ENCODE measurements at regions not wholly inside any gene's neighbourhood (a gene's known extent, or its start where the extent isn't known, plus 50 kb on each side); places are given as distances from the start of the nearest gene placed in this dataset.

- no peak overlapping the region for H3K14ac ChIP-seq (ENCODE audit: low read length)
Measured at GRCh38 chr18:44041961-44042360, 638.7 kb upstream of the SETBP1 start.

GRCh38 chr18:44046376-44046975 is 634.2 kb upstream of the SETBP1 start:
- H3K79me2 ChIP-seq (ENCODE audit: control insufficient read depth, insufficient read depth, low read length, poor library complexity): no peaks in the 10 kb centered on the region
- H2BK12ac ChIP-seq (ENCODE audit: low read length): no peak overlapping the region
- H4K8ac ChIP-seq (ENCODE audit: low read depth, low read length): no peak overlapping the region
- no peak overlapping the region for H4K91ac ChIP-seq (ENCODE audit: low read depth, low read length)
- no peak overlapping the region for H3K14ac ChIP-seq (ENCODE audit: low read length)
- H3K4me1 ChIP-seq (ENCODE audit: control insufficient read depth in 1 of 2, insufficient read depth in 2 of 2, low read length in 2 of 2): no peaks in the 10 kb centered on the region
- no peak overlapping the region for H3K4me2 ChIP-seq (ENCODE audit: low read length)
- H3K79me1 ChIP-seq (ENCODE audit: low read length): no peaks in the 10 kb centered on the region
- H3K27ac ChIP-seq (ENCODE audit: low read depth, low read length): no peak overlapping the region
- no peak overlapping the region for H3K4ac ChIP-seq (ENCODE audit: low read depth, low read length)
- no peak overlapping the region for H2BK5ac ChIP-seq (ENCODE audit: low read depth, low read length, poor library complexity)
- H3K23ac ChIP-seq (ENCODE audit: low read length): no peak overlapping the region
- H3K4me3 ChIP-seq (ENCODE audit: low read depth, low read length): no peak overlapping the region
- no peak overlapping the region for H4K12ac ChIP-seq (ENCODE audit: low read depth, low read length)
- no peak overlapping the region for H2BK120ac ChIP-seq (ENCODE audit: insufficient read depth, low read length, poor library complexity)
- no peaks in the 10 kb centered on the region for H3K27me3 ChIP-seq (ENCODE audit: insufficient read depth, low read length)
- no peak overlapping the region for H2AK5ac ChIP-seq (ENCODE audit: low read length)
- H3K36me3 ChIP-seq (ENCODE audit: control insufficient read depth in 1 of 2, insufficient read depth in 2 of 2, low read length in 2 of 2): no peaks in the 10 kb centered on the region
- H2AFZ ChIP-seq (ENCODE audit: insufficient read depth, low read length, poor library complexity): no peak overlapping the region
- H3K9me3 ChIP-seq (ENCODE audit: insufficient read depth, low read depth, low read length): no peaks in the 10 kb centered on the region
- WGBS (ENCODE audit: extremely low coverage, insufficient coverage, insufficient read length): no CpG with 5 or more reads among the region's 8 CpGs
- DNase-seq: no peak
- H3K9ac ChIP-seq (ENCODE audit: low read length): no peak overlapping the region
- H3K18ac ChIP-seq (ENCODE audit: low read length): no peak overlapping the region

More at GRCh38 chr18:44041961-44042360, 638.7 kb upstream of the SETBP1 start:
- Histone ChIP-seq H3K23ac (ENCODE audit: low read length) (no peak overlapping the region), H2BK5ac (ENCODE audit: low read depth, low read length, poor library complexity) (no peak overlapping the region), H3K4ac (ENCODE audit: low read depth, low read length) (no peak overlapping the region), H4K91ac (ENCODE audit: low read depth, low read length) (no peak overlapping the region), H3K27me3 (ENCODE audit: insufficient read depth, low read length) (no peaks in the 10 kb centered on the region), H3K79me1 (ENCODE audit: low read length) (no peaks in the 10 kb centered on the region), H3K18ac (ENCODE audit: low read length) (no peak overlapping the region), H2BK12ac (ENCODE audit: low read length) (no peak overlapping the region), H3K79me2 (ENCODE audit: control insufficient read depth, insufficient read depth, low read length, poor library complexity) (no peaks in the 10 kb centered on the region), H3K4me1 (ENCODE audit: control insufficient read depth in 1 of 2, insufficient read depth in 2 of 2, low read length in 2 of 2) (no peaks in the 10 kb centered on the region), H3K27ac (ENCODE audit: low read depth, low read length) (no peak overlapping the region), H3K4me2 (ENCODE audit: low read length) (no peak overlapping the region), H2AFZ (ENCODE audit: insufficient read depth, low read length, poor library complexity) (no peak overlapping the region), H4K12ac (ENCODE audit: low read depth, low read length) (no peak overlapping the region), H2BK120ac (ENCODE audit: insufficient read depth, low read length, poor library complexity) (no peak overlapping the region), H4K8ac (ENCODE audit: low read depth, low read length) (no peak overlapping the region), H2AK5ac (ENCODE audit: low read length) (no peak overlapping the region), H3K4me3 (ENCODE audit: low read depth, low read length) (no peak overlapping the region), H3K9ac (ENCODE audit: low read length) (no peak overlapping the region), H3K36me3 (ENCODE audit: control insufficient read depth in 1 of 2, insufficient read depth in 2 of 2, low read length in 2 of 2) (no peaks in the 10 kb centered on the region), H3K9me3 (ENCODE audit: insufficient read depth, low read depth, low read length) (no peaks in the 10 kb centered on the region)
- no peak for DNase-seq
- no CpG with 5 or more reads among the region's 4 CpGs for WGBS (ENCODE audit: extremely low coverage, insufficient coverage, insufficient read length)

DNA sequence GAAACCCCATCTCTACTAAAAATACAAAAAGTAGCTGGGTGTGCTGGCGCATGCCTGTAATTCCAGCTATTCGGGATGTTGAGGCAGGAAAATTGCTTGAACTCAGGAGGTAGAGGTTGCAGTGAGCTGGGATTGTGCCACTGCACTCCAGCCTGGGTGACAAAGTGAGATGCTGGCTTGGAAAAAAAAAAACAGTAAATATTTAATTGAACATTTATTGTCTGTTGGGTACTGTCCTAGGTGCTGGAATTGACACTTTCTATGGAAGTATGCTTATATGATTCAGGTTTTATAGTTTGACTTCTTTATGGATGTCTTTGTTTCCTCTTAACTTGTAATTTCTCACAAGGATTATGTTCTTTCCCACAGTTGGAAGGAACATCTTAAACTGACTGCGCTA is 633.1 kb upstream of the SETBP1 start:
- Histone ChIP-seq H3K27me3 (ENCODE audit: insufficient read depth, low read length) (no peaks in the 10 kb centered on the region), H4K91ac (ENCODE audit: low read depth, low read length) (no peak overlapping the region)
- whole genome bisulfite sequencing (ENCODE audit: extremely low coverage, insufficient coverage, insufficient read length): no CpG with 5 or more reads among the region's 3 CpGs

DNA sequence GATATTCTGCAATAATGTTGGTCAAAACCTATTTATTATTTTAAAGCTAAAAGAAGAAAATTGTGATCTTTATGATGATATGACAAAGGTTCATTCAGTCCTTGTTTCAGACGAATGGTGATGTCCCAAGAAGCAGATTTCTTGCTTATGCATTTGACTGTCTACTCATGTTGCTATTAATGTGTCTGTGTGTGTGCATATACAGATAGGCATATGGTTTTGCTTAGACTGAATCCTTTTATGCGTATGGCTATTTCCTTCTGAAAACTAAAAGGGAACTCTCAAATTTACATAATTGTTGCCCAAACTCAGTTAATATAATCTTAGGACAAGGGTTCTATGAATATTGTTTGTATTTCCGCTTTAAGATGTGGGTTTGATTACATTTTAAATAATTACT is 632.3 kb upstream of the SETBP1 start:
- Histone ChIP-seq H4K8ac (ENCODE audit: low read depth, low read length) (no peak overlapping the region), H3K9me3 (ENCODE audit: insufficient read depth, low read depth, low read length) (no peaks in the 10 kb centered on the region), H3K79me2 (ENCODE audit: control insufficient read depth, insufficient read depth, low read length, poor library complexity) (no peaks in the 10 kb centered on the region), H3K4ac (ENCODE audit: low read depth, low read length) (no peak overlapping the region), H2BK120ac (ENCODE audit: insufficient read depth, low read length, poor library complexity) (no peak overlapping the region), H2AFZ (ENCODE audit: insufficient read depth, low read length, poor library complexity) (no peak overlapping the region), H3K36me3 (ENCODE audit: control insufficient read depth in 1 of 2, insufficient read depth in 2 of 2, low read length in 2 of 2) (no peaks in the 10 kb centered on the region), H2BK12ac (ENCODE audit: low read length) (no peak overlapping the region), H3K79me1 (ENCODE audit: low read length) (no peaks in the 10 kb centered on the region), H3K27ac (ENCODE audit: low read depth, low read length) (no peak overlapping the region), H3K23ac (ENCODE audit: low read length) (no peak overlapping the region), H2BK5ac (ENCODE audit: low read depth, low read length, poor library complexity) (no peak overlapping the region), H3K4me3 (ENCODE audit: low read depth, low read length) (no peak overlapping the region), H4K12ac (ENCODE audit: low read depth, low read length) (no peak overlapping the region), H3K4me2 (ENCODE audit: low read length) (no peak overlapping the region), H4K91ac (ENCODE audit: low read depth, low read length) (no peak overlapping the region), H3K9ac (ENCODE audit: low read length) (no peak overlapping the region), H3K4me1 (ENCODE audit: control insufficient read depth in 1 of 2, insufficient read depth in 2 of 2, low read length in 2 of 2) (no peaks in the 10 kb centered on the region), H3K27me3 (ENCODE audit: insufficient read depth, low read length) (no peaks in the 10 kb centered on the region), H3K18ac (ENCODE audit: low read length) (no peak overlapping the region), H3K14ac (ENCODE audit: low read length) (no peak overlapping the region), H2AK5ac (ENCODE audit: low read length) (no peak overlapping the region)
- no peak for DNase-seq
- no CpG with 5 or more reads among the region's 3 CpGs for WGBS (ENCODE audit: extremely low coverage, insufficient coverage, insufficient read length)

More for the DNA sequence above, 633.1 kb upstream of the SETBP1 start:
- Histone ChIP-seq H4K8ac (ENCODE audit: low read depth, low read length) (no peak overlapping the region), H3K9ac (ENCODE audit: low read length) (no peak overlapping the region), H3K27ac (ENCODE audit: low read depth, low read length) (no peak overlapping the region), H2AFZ (ENCODE audit: insufficient read depth, low read length, poor library complexity) (no peak overlapping the region), H3K23ac (ENCODE audit: low read length) (no peak overlapping the region), H3K79me1 (ENCODE audit: low read length) (no peaks in the 10 kb centered on the region), H3K4me3 (ENCODE audit: low read depth, low read length) (no peak overlapping the region), H2AK5ac (ENCODE audit: low read length) (no peak overlapping the region), H3K14ac (ENCODE audit: low read length) (no peak overlapping the region), H2BK12ac (ENCODE audit: low read length) (no peak overlapping the region), H3K18ac (ENCODE audit: low read length) (no peak overlapping the region), H3K4me1 (ENCODE audit: control insufficient read depth in 1 of 2, insufficient read depth in 2 of 2, low read length in 2 of 2) (no peaks in the 10 kb centered on the region), H3K9me3 (ENCODE audit: insufficient read depth, low read depth, low read length) (no peaks in the 10 kb centered on the region), H4K12ac (ENCODE audit: low read depth, low read length) (no peak overlapping the region), H3K4me2 (ENCODE audit: low read length) (no peak overlapping the region), H2BK120ac (ENCODE audit: insufficient read depth, low read length, poor library complexity) (no peak overlapping the region), H3K36me3 (ENCODE audit: control insufficient read depth in 1 of 2, insufficient read depth in 2 of 2, low read length in 2 of 2) (no peaks in the 10 kb centered on the region), H3K79me2 (ENCODE audit: control insufficient read depth, insufficient read depth, low read length, poor library complexity) (no peaks in the 10 kb centered on the region), H2BK5ac (ENCODE audit: low read depth, low read length, poor library complexity) (no peak overlapping the region), H3K4ac (ENCODE audit: low read depth, low read length) (no peak overlapping the region)
- DNase-seq: no peak

Data from trophoblast cell (in vitro differentiated cells and primary cell).